GM23338 (cell line): ENCODE measurements at regions not wholly inside any gene's neighbourhood (a gene's known extent, or its start where the extent isn't known, plus 50 kb on each side); places are given as distances from the start of the nearest gene placed in this dataset.

Experiments
- ATAC-seq: fragments of 200-7000 bp; cut with Tn5 transposase; 3 replicates; pipeline ENCODE4 v1.9.1; 2020
- DNase-seq: peaks from one replicate; pipeline ENCODE4 v3.0.0-alpha.2; 2015; ENCODE audit warnings: low spot score
- H2AFZ ChIP-seq: fragments of 200-600 bp; sonication (generic); 2 replicates; pipeline ENCODE4 v1.8.0; 2016; ENCODE audit warnings: antibody characterized with exemption, mild to moderate bottlenecking, moderate library complexity
- H3F3A ChIP-seq: fragments of 200-600 bp; sonication (generic); replicated peaks from 2 replicates; pipeline ENCODE4 v1.8.0; 2017; ENCODE audit warnings: antibody characterized with exemption, mixed run types, low read depth
- H3K27ac ChIP-seq: fragments of 200-600 bp; sonication (generic); 2 replicates; pipeline ENCODE4 v1.6.1; 2016; ENCODE audit warnings: low read depth
- H3K27me3 ChIP-seq: fragments of 200-600 bp; sonication (generic); 2 replicates; pipeline ENCODE4 v1.8.0; 2016; ENCODE audit warnings: mild to moderate bottlenecking, mixed run types, moderate library complexity; ENCODE audit not compliant: insufficient read depth
- H3K36me3 ChIP-seq: fragments of 200-600 bp; sonication (generic); 2 replicates; pipeline ENCODE4 v1.8.0; 2016; ENCODE audit warnings: mild to moderate bottlenecking; ENCODE audit not compliant: insufficient read depth
- H3K4me1 ChIP-seq: fragments of 200-600 bp; sonication (generic); 2 replicates; pipeline ENCODE4 v1.8.0; 2016; ENCODE audit warnings: mild to moderate bottlenecking, moderate library complexity; ENCODE audit not compliant: insufficient read depth
- H3K4me2 ChIP-seq: fragments of 200-600 bp; sonication (generic); 2 replicates; pipeline ENCODE4 v1.7.1; 2017; ENCODE audit warnings: mixed run types
- H3K4me3 ChIP-seq: fragments of 200-600 bp; sonication (generic); 2 replicates; pipeline ENCODE4 v1.6.1; 2016; ENCODE audit warnings: mixed run types
- H3K79me2 ChIP-seq: fragments of 200-600 bp; sonication (generic); replicated peaks from 2 replicates; pipeline ENCODE4 v1.8.0; 2017; ENCODE audit warnings: mild to moderate bottlenecking; ENCODE audit not compliant: insufficient read depth
- H3K9me2 ChIP-seq: fragments of 200-600 bp; sonication (generic); 2 replicates; pipeline ENCODE4 v1.8.0; 2017; ENCODE audit not compliant: insufficient read depth
- H4K20me1 ChIP-seq: fragments of 200-600 bp; sonication (generic); replicated peaks from 2 replicates; pipeline ENCODE4 v1.8.0; 2017; ENCODE audit warnings: mild to moderate bottlenecking; ENCODE audit not compliant: insufficient read depth
- H3K27ac Mint-ChIP-seq: 2 replicates; pipeline ENCODE4 v1.8.0; 2020; ENCODE audit warnings: inconsistent platforms, mild to moderate bottlenecking, moderate library complexity, mixed read lengths
- H3K27me3 Mint-ChIP-seq: 3 replicates; pipeline ENCODE4 v1.8.0; 2022; ENCODE audit warnings: low read depth, mild to moderate bottlenecking, moderate library complexity, mixed read lengths, inconsistent platforms; ENCODE audit not compliant: insufficient read depth, poor library complexity
- H3K36me3 Mint-ChIP-seq: 3 replicates; pipeline ENCODE4 v1.8.0; 2021; ENCODE audit warnings: low read depth, mild to moderate bottlenecking, inconsistent platforms, moderate library complexity, mixed read lengths
- H3K4me1 Mint-ChIP-seq: 3 replicates; pipeline ENCODE4 v1.8.0; 2020; ENCODE audit warnings: mild to moderate bottlenecking, inconsistent platforms, mixed read lengths
- H3K4me3 Mint-ChIP-seq: 3 replicates; pipeline ENCODE4 v1.8.0; 2021; ENCODE audit warnings: moderate library complexity, mild to moderate bottlenecking, inconsistent platforms, mixed read lengths
- H3K9me3 Mint-ChIP-seq: 3 replicates; pipeline ENCODE4 v1.8.0; 2020; ENCODE audit warnings: moderate library complexity, mild to moderate bottlenecking, inconsistent platforms, mixed read lengths
- CREB1 ChIP-seq: fragments of 250-450 bp; sonication (Bioruptor Pico); IDR thresholded peaks from 2 replicates; pipeline ENCODE4 v1.5.0; 2020; ENCODE audit warnings: low read depth, mild to moderate bottlenecking, moderate library complexity
- EZH2phosphoT487 ChIP-seq: fragments of 200-600 bp; sonication (generic); IDR thresholded peaks from one replicate; pipeline ENCODE4 v1.8.1; 2018; ENCODE audit warnings: antibody characterized with exemption; ENCODE audit not compliant: unreplicated experiment
- JUNB ChIP-seq: IDR thresholded peaks from one replicate; pipeline ENCODE4 v1.6.1; 2016; ENCODE audit warnings: antibody characterized with exemption; ENCODE audit not compliant: unreplicated experiment
- POLR2AphosphoS5 ChIP-seq: IDR thresholded peaks from 2 replicates; pipeline ENCODE4 v1.6.1; 2016; ENCODE audit warnings: antibody characterized with exemption, low read depth
- ZNF114 ChIP-seq: fragments of 250-450 bp; sonication (Bioruptor Pico); IDR thresholded peaks from 2 replicates; pipeline ENCODE4 v1.5.0; 2020; ENCODE audit warnings: mild to moderate bottlenecking, moderate library complexity
- TF ChIP-seq, protein P1 (sequence below), 2 experiments: fragments of 200-600 bp in 1 of 2; sonication (generic) in 1 of 2; conservative IDR thresholded peaks; 2 replicates each; pipeline versions ENCODE4 v1.5.1 to v1.6.1; 2016 to 2017; ENCODE audit warnings: antibody characterized with exemption in 2 of 2, low read depth in 2 of 2, mild to moderate bottlenecking in 2 of 2, moderate library complexity in 1 of 2
- TF ChIP-seq, protein P2 (sequence below): IDR thresholded peaks from one replicate; pipeline ENCODE4 v1.6.1; 2018; ENCODE audit warnings: antibody characterized with exemption; ENCODE audit not compliant: unreplicated experiment
- TF ChIP-seq, protein P3 (sequence below): IDR thresholded peaks from 2 replicates; pipeline ENCODE4 v1.6.1; 2016; ENCODE audit warnings: antibody characterized with exemption

DNA sequence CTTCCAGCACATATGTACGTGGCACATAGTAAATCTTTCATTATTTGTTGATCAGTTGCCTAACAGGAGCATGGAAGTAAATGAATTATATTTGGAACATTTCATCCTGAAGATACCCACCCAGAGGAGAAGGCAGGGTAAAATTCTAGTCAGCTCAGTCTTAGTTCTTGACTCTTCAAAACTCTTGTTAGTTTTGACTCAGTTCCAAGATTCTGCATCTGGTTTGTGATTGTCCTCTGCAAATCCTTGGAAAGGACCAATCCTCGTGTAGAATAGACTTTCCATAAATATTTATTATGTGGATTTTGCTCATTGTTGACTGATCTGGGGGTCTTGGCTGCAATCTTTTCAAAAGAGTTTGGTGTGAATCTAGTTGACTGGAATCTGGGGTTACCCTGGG is 257.5 kb upstream of the FAT1 start (continued):
- TF ChIP-seq EZH2phosphoT487 = no peak
- TF ChIP-seq, protein P1, sequence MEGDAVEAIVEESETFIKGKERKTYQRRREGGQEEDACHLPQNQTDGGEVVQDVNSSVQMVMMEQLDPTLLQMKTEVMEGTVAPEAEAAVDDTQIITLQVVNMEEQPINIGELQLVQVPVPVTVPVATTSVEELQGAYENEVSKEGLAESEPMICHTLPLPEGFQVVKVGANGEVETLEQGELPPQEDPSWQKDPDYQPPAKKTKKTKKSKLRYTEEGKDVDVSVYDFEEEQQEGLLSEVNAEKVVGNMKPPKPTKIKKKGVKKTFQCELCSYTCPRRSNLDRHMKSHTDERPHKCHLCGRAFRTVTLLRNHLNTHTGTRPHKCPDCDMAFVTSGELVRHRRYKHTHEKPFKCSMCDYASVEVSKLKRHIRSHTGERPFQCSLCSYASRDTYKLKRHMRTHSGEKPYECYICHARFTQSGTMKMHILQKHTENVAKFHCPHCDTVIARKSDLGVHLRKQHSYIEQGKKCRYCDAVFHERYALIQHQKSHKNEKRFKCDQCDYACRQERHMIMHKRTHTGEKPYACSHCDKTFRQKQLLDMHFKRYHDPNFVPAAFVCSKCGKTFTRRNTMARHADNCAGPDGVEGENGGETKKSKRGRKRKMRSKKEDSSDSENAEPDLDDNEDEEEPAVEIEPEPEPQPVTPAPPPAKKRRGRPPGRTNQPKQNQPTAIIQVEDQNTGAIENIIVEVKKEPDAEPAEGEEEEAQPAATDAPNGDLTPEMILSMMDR (conservative IDR thresholded peaks at IDR 0.05; ENCODE audit: low read depth in 2 of 2) = no peak
- no peak for TF ChIP-seq POLR2AphosphoS5

DNA sequence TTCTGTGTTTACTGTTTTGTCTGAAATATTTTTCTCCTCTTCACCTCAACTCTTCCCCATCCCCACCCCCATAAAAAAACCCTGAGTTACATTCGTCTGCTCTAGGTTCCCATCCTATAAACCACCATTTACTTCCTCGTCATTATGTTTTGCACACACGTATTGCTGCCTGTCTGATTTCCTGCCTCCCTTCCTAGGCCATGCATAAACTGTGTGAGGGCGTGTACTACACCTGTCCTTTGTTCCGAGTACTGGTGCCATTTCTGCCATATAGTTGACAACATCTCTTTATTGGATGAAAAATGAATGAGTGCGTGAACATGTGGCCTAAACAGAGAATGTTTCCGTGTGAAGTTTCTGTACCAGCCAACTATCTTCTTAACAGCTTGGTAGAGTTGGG is 258.5 kb upstream of the FAT1 start:
- Mint-ChIP-seq H3K27me3 (no peaks in the 10 kb centered on the region), H3K27ac (no peak overlapping the region), H3K4me1 (peaks cover 16% of the 10 kb centered on the region), H3K36me3 (0 out of 3 replicates have a peak, but pooled peaks cover 3% of the 10 kb centered on the region), H3K4me3 (no peak overlapping the region), H3K9me3 (no peaks in the 10 kb centered on the region; the same call in 2 of the 3 replicates)
- H3K27ac ChIP-seq = no peak overlapping the region
- no peak for DNase-seq
- no peak overlapping the region for H3K4me3 ChIP-seq
- no peak for TF ChIP-seq JUNB
- TF ChIP-seq, protein P2, sequence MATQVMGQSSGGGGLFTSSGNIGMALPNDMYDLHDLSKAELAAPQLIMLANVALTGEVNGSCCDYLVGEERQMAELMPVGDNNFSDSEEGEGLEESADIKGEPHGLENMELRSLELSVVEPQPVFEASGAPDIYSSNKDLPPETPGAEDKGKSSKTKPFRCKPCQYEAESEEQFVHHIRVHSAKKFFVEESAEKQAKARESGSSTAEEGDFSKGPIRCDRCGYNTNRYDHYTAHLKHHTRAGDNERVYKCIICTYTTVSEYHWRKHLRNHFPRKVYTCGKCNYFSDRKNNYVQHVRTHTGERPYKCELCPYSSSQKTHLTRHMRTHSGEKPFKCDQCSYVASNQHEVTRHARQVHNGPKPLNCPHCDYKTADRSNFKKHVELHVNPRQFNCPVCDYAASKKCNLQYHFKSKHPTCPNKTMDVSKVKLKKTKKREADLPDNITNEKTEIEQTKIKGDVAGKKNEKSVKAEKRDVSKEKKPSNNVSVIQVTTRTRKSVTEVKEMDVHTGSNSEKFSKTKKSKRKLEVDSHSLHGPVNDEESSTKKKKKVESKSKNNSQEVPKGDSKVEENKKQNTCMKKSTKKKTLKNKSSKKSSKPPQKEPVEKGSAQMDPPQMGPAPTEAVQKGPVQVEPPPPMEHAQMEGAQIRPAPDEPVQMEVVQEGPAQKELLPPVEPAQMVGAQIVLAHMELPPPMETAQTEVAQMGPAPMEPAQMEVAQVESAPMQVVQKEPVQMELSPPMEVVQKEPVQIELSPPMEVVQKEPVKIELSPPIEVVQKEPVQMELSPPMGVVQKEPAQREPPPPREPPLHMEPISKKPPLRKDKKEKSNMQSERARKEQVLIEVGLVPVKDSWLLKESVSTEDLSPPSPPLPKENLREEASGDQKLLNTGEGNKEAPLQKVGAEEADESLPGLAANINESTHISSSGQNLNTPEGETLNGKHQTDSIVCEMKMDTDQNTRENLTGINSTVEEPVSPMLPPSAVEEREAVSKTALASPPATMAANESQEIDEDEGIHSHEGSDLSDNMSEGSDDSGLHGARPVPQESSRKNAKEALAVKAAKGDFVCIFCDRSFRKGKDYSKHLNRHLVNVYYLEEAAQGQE = no peak
- TF ChIP-seq, protein P3, sequence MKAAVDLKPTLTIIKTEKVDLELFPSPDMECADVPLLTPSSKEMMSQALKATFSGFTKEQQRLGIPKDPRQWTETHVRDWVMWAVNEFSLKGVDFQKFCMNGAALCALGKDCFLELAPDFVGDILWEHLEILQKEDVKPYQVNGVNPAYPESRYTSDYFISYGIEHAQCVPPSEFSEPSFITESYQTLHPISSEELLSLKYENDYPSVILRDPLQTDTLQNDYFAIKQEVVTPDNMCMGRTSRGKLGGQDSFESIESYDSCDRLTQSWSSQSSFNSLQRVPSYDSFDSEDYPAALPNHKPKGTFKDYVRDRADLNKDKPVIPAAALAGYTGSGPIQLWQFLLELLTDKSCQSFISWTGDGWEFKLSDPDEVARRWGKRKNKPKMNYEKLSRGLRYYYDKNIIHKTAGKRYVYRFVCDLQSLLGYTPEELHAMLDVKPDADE = no peak
- no peak for TF ChIP-seq ZNF114 (CRISPR knock-in tag)
- no peak for TF ChIP-seq CREB1
- no peak for TF ChIP-seq EZH2phosphoT487
- H3F3A ChIP-seq = no peaks in the 10 kb centered on the region
- no peak overlapping the region for H2AFZ ChIP-seq
- H3K36me3 ChIP-seq = no peaks in the 10 kb centered on the region
- H4K20me1 ChIP-seq = no peaks in the 10 kb centered on the region
- H3K79me2 ChIP-seq = no peaks in the 10 kb centered on the region
- H3K9me2 ChIP-seq = no peaks in the 10 kb centered on the region
- H3K4me1 ChIP-seq = 0 out of 2 replicates have a peak, but pooled peaks cover 2% of the 10 kb centered on the region
- no peaks in the 10 kb centered on the region for H3K27me3 ChIP-seq
- no peak overlapping the region for H3K4me2 ChIP-seq
- no peak for ATAC-seq
